ENCODE measurements at regions not wholly inside any gene's neighbourhood (a gene's known extent, or its start where the extent isn't known, plus 50 kb on each side); places are given as distances from the start of the nearest gene placed in this dataset.
A peak's percentile ranks its signal among the peaks of the same experiment; 100 is the strongest.
"Not testable (repeated sequence)": the region's sequence is repeated elsewhere in the genome, so short reads cannot be mapped to it uniquely, and the experiment has no call there.

- no peak overlapping the region for H3K4me3 Mint-ChIP-seq
- no peaks in the 10 kb centered on the region for H3K9me3 Mint-ChIP-seq
- peak; percentile 49 for DNase-seq
- H3K27ac Mint-ChIP-seq, result no peak overlapping the region
- no peaks in the 10 kb centered on the region for H3K4me1 Mint-ChIP-seq (ENCODE audit: low read depth)
- H3K36me3 Mint-ChIP-seq (ENCODE audit: low read depth), result no peaks in the 10 kb centered on the region
- no peaks in the 10 kb centered on the region for H3K27me3 Mint-ChIP-seq
Measured at GRCh38 chr22:26835929-26836528, 178.6 kb downstream of the MIAT start.

- H3K27me3 Mint-ChIP-seq, result no peaks in the 10 kb centered on the region
- H3K9me3 Mint-ChIP-seq, result no peaks in the 10 kb centered on the region
- no peak for DNase-seq
- no peaks in the 10 kb centered on the region for H3K4me1 Mint-ChIP-seq (ENCODE audit: low read depth)
- H3K27ac Mint-ChIP-seq, result no peak overlapping the region
- no peak overlapping the region for H3K4me3 Mint-ChIP-seq
- H3K36me3 Mint-ChIP-seq (ENCODE audit: low read depth), result no peaks in the 10 kb centered on the region
Measured at GRCh38 chr22:26837784-26838470, 180.5 kb downstream of the MIAT start.

GRCh38 chr22:26838471-26838825 lies 181.1 kb downstream of the MIAT start:
- Mint-ChIP-seq H3K4me3 (no peak overlapping the region), H3K9me3 (no peaks in the 10 kb centered on the region), H3K27me3 (no peaks in the 10 kb centered on the region), H3K36me3 (ENCODE audit: low read depth) (no peaks in the 10 kb centered on the region), H3K27ac (no peak overlapping the region), H3K4me1 (ENCODE audit: low read depth) (no peaks in the 10 kb centered on the region)
- no peak for DNase-seq

DNA sequence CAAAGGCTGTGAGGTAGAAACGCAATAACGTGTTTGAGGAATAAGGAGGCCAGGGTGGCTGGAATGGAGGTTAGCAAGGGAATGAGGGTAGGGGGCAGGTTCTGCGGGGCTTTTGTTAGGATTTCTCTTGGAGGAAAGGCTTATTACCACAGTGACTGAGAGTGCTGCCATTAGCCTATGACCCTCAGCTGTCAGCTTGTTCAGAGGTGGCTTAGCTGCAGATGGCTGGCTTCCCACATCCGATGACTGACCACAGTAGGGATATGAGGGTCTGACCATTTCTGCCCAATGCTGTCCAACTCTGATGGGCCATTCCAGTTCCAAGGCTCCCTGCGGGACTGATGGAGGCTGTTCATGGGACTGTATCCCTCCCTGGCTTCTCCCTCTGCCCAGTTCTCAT lies 181.8 kb downstream of the MIAT start:
- H3K4me1 Mint-ChIP-seq (ENCODE audit: low read depth), result no peaks in the 10 kb centered on the region
- no peaks in the 10 kb centered on the region for H3K27me3 Mint-ChIP-seq
- no peaks in the 10 kb centered on the region for H3K9me3 Mint-ChIP-seq
- H3K36me3 Mint-ChIP-seq (ENCODE audit: low read depth), result no peaks in the 10 kb centered on the region
- no peak overlapping the region for H3K4me3 Mint-ChIP-seq
- no peak for DNase-seq
- H3K27ac Mint-ChIP-seq, result no peak overlapping the region

DNA sequence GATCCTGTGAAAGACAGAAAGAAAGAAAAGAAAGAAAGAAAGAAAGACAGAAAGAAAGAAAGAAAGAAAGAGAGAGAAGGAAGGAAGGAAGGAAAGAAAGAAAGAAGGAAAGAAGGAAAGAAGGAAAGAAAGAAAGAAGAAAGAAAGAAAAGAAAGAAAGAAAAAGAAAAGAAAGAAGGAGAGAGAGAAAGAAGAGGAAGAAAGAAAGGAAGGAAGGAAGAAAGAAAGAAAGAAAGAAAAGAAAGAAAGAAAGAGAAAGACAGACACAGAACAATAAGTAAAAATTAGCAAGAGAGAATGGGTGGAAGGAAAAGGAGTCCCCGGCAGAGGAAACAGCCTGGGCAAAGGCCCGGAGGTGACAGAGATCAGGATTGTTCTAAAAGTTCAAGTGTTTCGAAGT lies 183.4 kb downstream of the MIAT start:
- H3K9me3 Mint-ChIP-seq; DNase-seq; H3K36me3 Mint-ChIP-seq (ENCODE audit: low read depth); H3K4me1 Mint-ChIP-seq (ENCODE audit: low read depth); H3K4me3 Mint-ChIP-seq; H3K27me3 Mint-ChIP-seq; H3K27ac Mint-ChIP-seq: not testable (repeated sequence)

DNA sequence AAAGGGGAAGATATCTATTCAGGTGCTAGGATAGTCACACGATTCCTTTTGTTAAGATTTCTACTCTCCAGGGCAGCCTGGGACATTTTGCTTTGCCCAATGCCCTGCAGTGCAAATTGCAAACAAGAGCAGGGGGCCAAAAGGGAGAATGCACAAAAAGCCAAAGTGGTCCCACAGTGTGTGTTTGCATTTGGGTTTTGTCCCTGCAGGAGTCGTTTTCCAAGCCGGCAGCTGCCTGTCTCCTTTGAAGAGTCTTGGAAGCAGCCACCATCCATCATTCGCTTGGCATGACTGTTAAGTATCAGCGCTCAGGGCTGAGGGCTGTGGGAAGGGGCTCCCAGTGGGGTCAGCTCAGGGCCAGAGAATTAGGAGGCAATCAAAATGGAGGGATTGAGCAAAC lies 184.7 kb downstream of the MIAT start:
- DNase-seq, result no peak
- no peaks in the 10 kb centered on the region for H3K36me3 Mint-ChIP-seq (ENCODE audit: low read depth)
- no peaks in the 10 kb centered on the region for H3K4me1 Mint-ChIP-seq (ENCODE audit: low read depth)

GRCh38 chr22:26845021-26845743 lies 187.8 kb downstream of the MIAT start:
- Mint-ChIP-seq H3K36me3 (ENCODE audit: low read depth) (no peaks in the 10 kb centered on the region), H3K27me3 (no peaks in the 10 kb centered on the region), H3K4me1 (ENCODE audit: low read depth) (no peaks in the 10 kb centered on the region), H3K9me3 (no peaks in the 10 kb centered on the region), H3K27ac (no peak overlapping the region), H3K4me3 (no peak overlapping the region)
- no peak for DNase-seq

More for the DNA sequence above, 184.7 kb downstream of the MIAT start:
- Mint-ChIP-seq H3K9me3 (no peaks in the 10 kb centered on the region), H3K4me3 (no peak overlapping the region), H3K27me3 (no peaks in the 10 kb centered on the region), H3K27ac (no peak overlapping the region)

GRCh38 chr22:26846076-26846475 lies 188.7 kb downstream of the MIAT start:
- no peak overlapping the region for H3K4me3 Mint-ChIP-seq

DNA sequence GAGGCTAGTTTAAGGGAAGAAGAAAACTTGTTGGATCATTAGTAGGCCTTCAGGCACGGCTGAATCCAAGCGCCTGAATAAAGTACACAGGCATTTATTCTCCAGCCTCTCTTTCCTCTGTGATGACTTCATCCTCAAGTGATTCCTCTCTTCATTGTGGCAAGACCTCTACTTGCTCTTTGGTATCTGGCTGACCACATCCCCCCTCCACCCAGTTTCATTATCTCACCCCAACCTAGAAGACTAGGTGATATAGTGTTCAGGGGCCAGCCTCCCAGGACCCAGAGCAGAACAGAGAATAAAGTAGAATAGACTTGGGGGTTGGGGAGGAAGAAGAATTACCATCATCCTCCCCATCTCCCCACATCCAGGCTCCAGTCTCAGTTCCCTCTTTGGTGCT lies 189.3 kb downstream of the MIAT start:
- Mint-ChIP-seq H3K27me3 (no peaks in the 10 kb centered on the region), H3K4me1 (ENCODE audit: low read depth) (no peaks in the 10 kb centered on the region), H3K4me3 (no peak overlapping the region), H3K9me3 (no peaks in the 10 kb centered on the region), H3K27ac (no peak overlapping the region), H3K36me3 (ENCODE audit: low read depth) (no peaks in the 10 kb centered on the region)
- no peak for DNase-seq

More at GRCh38 chr22:26846076-26846475, 188.7 kb downstream of the MIAT start:
- Mint-ChIP-seq H3K9me3 (no peaks in the 10 kb centered on the region), H3K27me3 (no peaks in the 10 kb centered on the region), H3K36me3 (ENCODE audit: low read depth) (no peaks in the 10 kb centered on the region), H3K27ac (no peak overlapping the region), H3K4me1 (ENCODE audit: low read depth) (no peaks in the 10 kb centered on the region)
- DNase-seq, result no peak

DNA sequence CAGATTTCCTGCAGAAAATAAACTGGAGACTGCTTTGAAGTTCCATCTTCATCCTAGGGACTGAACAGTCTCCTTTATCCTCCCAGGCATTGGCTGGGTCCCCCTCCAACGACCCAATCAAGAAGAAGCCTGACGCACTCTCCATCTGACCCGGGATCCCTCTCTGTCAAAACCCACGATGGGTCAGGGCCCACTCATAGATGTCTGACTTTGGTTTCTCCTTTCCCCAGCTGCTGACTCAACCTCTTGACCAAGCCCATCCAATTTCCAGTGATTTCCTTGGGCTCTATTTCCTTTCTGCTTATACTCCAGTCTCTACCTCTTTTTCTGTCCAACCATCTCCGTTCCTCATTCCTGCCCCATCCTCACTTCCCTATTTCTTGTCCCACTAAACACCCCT lies 189.7 kb downstream of the MIAT start:
- no peaks in the 10 kb centered on the region for H3K9me3 Mint-ChIP-seq
- H3K27me3 Mint-ChIP-seq, result no peaks in the 10 kb centered on the region
- H3K27ac Mint-ChIP-seq, result no peak overlapping the region
- H3K4me1 Mint-ChIP-seq (ENCODE audit: low read depth), result no peaks in the 10 kb centered on the region
- DNase-seq, result no peak
- H3K4me3 Mint-ChIP-seq, result no peak overlapping the region
- no peaks in the 10 kb centered on the region for H3K36me3 Mint-ChIP-seq (ENCODE audit: low read depth)

- Mint-ChIP-seq H3K36me3 (ENCODE audit: low read depth) (no peaks in the 10 kb centered on the region), H3K4me1 (ENCODE audit: low read depth) (no peaks in the 10 kb centered on the region)
Measured at GRCh38 chr22:26847816-26848215, 190.4 kb downstream of the MIAT start.

DNA sequence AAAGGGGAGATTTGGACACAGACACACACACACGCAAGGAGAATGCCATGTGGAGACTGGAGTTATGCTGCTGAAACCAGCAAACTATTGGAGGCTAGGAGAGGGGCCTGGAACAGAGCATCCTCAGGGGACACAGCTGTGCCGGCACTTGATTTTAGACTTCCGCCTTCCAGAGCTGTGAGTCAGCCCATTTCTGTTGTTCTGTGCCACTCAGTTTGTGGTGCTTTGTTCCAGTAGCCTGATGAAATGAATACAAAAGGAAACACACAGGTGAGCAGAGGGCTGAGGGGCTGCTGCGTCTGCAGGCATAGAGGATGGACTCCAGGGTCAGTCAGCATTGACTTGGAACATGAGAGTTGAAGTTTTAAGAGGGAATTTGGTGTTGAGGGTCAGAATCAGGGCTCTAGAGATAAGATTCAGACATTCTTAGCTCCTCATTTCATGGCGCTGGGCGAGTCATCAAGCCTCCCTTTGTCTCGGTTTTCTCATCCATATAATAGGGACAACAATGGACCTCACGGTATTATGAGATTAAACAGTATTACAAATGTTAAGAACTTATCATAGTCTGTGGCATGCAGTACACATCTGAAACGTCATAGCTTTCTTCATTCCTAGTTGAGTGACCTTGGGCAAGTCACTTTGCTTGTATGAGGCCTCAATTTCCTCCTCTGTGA lies 191.0 kb downstream of the MIAT start:
- Mint-ChIP-seq H3K27ac (no peak overlapping the region), H3K36me3 (ENCODE audit: low read depth) (no peaks in the 10 kb centered on the region), H3K4me1 (ENCODE audit: low read depth) (no peaks in the 10 kb centered on the region), H3K9me3 (no peaks in the 10 kb centered on the region), H3K27me3 (no peaks in the 10 kb centered on the region), H3K4me3 (no peak overlapping the region)
- no peak for DNase-seq

More at GRCh38 chr22:26847816-26848215, 190.4 kb downstream of the MIAT start:
- Mint-ChIP-seq H3K27me3 (no peaks in the 10 kb centered on the region), H3K27ac (no peak overlapping the region), H3K4me3 (no peak overlapping the region), H3K9me3 (no peaks in the 10 kb centered on the region)
- DNase-seq, result no peak

GRCh38 chr22:26849575-26849974 lies 192.2 kb downstream of the MIAT start:
- no peak for DNase-seq
- Mint-ChIP-seq H3K36me3 (ENCODE audit: low read depth) (no peaks in the 10 kb centered on the region), H3K4me1 (ENCODE audit: low read depth) (no peaks in the 10 kb centered on the region), H3K9me3 (no peaks in the 10 kb centered on the region), H3K27me3 (no peaks in the 10 kb centered on the region), H3K27ac (no peak overlapping the region), H3K4me3 (no peak overlapping the region)

DNA sequence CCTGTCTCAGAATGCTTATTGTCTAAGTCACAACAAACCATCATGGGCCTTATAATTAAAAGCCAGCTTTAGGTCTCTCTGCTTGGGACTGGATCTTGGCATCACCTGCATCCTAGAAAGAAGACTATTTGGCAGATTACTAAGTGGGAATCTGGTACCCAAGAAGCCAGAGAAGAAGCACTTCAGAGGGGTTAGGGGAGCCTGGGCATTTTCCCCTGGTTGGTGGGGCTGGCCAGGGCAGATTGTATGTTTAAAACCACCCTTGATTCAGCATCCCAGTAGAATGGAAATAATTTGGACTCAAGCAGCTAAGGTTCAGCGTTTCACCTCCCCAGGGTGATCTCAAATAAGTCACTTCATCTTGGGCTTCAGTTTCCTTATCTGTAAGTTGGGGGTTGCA lies 193.7 kb downstream of the MIAT start:
- no peak overlapping the region for H3K27ac Mint-ChIP-seq
- no peaks in the 10 kb centered on the region for H3K4me1 Mint-ChIP-seq (ENCODE audit: low read depth)
- no peaks in the 10 kb centered on the region for H3K36me3 Mint-ChIP-seq (ENCODE audit: low read depth)
- DNase-seq, result no peak
- no peak overlapping the region for H3K4me3 Mint-ChIP-seq
- H3K27me3 Mint-ChIP-seq, result no peaks in the 10 kb centered on the region
- H3K9me3 Mint-ChIP-seq, result no peaks in the 10 kb centered on the region

GRCh38 chr22:26852176-26852575 lies 194.8 kb downstream of the MIAT start:
- Mint-ChIP-seq H3K4me3 (no peak overlapping the region), H3K4me1 (ENCODE audit: low read depth) (no peaks in the 10 kb centered on the region), H3K36me3 (ENCODE audit: low read depth) (no peaks in the 10 kb centered on the region), H3K9me3 (no peaks in the 10 kb centered on the region), H3K27me3 (no peaks in the 10 kb centered on the region), H3K27ac (no peak overlapping the region)
- DNase-seq, result no peak
